Mesendoderm (in vitro differentiated cells): ENCODE measurements at regions not wholly inside any gene's neighbourhood (a gene's known extent, or its start where the extent isn't known, plus 50 kb on each side); places are given as distances from the start of the nearest gene placed in this dataset.
A peak's percentile ranks its signal among the peaks of the same experiment; 100 is the strongest.

ENCODE experiments used
- DNase-seq: peaks from one replicate; pipeline ENCODE4 v3.0.0; 2013
- H2AK5ac ChIP-seq: 2 replicates; pipeline ENCODE4 v1.6.1; 2013; ENCODE audit warnings: low read length, inconsistent platforms
- H2BK120ac ChIP-seq: 2 replicates; pipeline ENCODE4 v1.6.1; 2013; ENCODE audit warnings: low read depth, mild to moderate bottlenecking, low read length, moderate library complexity, mixed read lengths
- H2BK15ac ChIP-seq: replicated peaks from 2 replicates; pipeline ENCODE4 v1.6.1; 2013; ENCODE audit warnings: low read depth, mild to moderate bottlenecking, moderate library complexity
- H2BK5ac ChIP-seq: 2 replicates; pipeline ENCODE4 v1.6.1; 2013; ENCODE audit warnings: low read length, inconsistent platforms
- H3K18ac ChIP-seq: 2 replicates; pipeline ENCODE4 v1.6.1; 2013; ENCODE audit warnings: mild to moderate bottlenecking, low read length, mixed read lengths
- H3K23ac ChIP-seq: one replicate; pipeline ENCODE4 v1.6.1; 2013; ENCODE audit warnings: low read length
- H3K27ac ChIP-seq: 2 replicates; pipeline ENCODE4 v1.5.1; 2013; ENCODE audit warnings: low read depth, mild to moderate bottlenecking, inconsistent platforms, low read length, moderate library complexity
- H3K27me3 ChIP-seq: 2 replicates; pipeline ENCODE4 v1.6.1; 2013; ENCODE audit warnings: low read length, control low read depth, mild to moderate bottlenecking, inconsistent platforms; ENCODE audit not compliant: insufficient read depth, poor library complexity
- H3K36me3 ChIP-seq: 2 replicates; pipeline ENCODE4 v1.6.1; 2013; ENCODE audit warnings: low read length, inconsistent platforms; ENCODE audit not compliant: control insufficient read depth, insufficient read depth
- H3K4ac ChIP-seq: one replicate; pipeline ENCODE4 v1.6.1; 2013; ENCODE audit warnings: low read depth, mild to moderate bottlenecking, low read length, moderate library complexity
- H3K4me1 ChIP-seq: 2 replicates; pipeline ENCODE4 v1.6.1; 2013; ENCODE audit warnings: low read depth, low read length, inconsistent platforms; ENCODE audit not compliant: control insufficient read depth
- H3K4me2 ChIP-seq: 2 replicates; pipeline ENCODE4 v1.6.1; 2013; ENCODE audit warnings: low read length
- H3K4me3 ChIP-seq: 2 replicates; pipeline ENCODE4 v1.5.1; 2013; ENCODE audit warnings: mild to moderate bottlenecking, low read length
- H3K56ac ChIP-seq: one replicate; pipeline ENCODE4 v1.6.1; 2013; ENCODE audit warnings: low read length
- H3K79me1 ChIP-seq: 2 replicates; pipeline ENCODE4 v1.6.1; 2013; ENCODE audit warnings: low read length, inconsistent platforms
- H3K79me2 ChIP-seq: 2 replicates; pipeline ENCODE4 v1.6.1; 2013; ENCODE audit warnings: mild to moderate bottlenecking, low read length; ENCODE audit not compliant: control insufficient read depth, insufficient read depth
- H3K9ac ChIP-seq: 2 replicates; pipeline ENCODE4 v1.6.1; 2013; ENCODE audit warnings: low read length, inconsistent platforms
- H4K5ac ChIP-seq: one replicate; pipeline ENCODE4 v1.6.1; 2013; ENCODE audit warnings: low read length
- H4K8ac ChIP-seq: one replicate; pipeline ENCODE4 v1.6.1; 2013; ENCODE audit warnings: low read depth, mild to moderate bottlenecking, control low read depth, low read length, moderate library complexity
- WGBS: extraction: QIAGEN DNeasy Blood & Tissue Kit; methylation state at CpG from one replicate; pipeline ENCODE4 v1.1.7; 2013; ENCODE audit warnings: low lambda C conversion rate, missing lambda C conversion rate; ENCODE audit not compliant: insufficient coverage; ENCODE audit errors: extremely low coverage; 5-methylcytosine and 5-hydroxymethylcytosine counted together

DNA sequence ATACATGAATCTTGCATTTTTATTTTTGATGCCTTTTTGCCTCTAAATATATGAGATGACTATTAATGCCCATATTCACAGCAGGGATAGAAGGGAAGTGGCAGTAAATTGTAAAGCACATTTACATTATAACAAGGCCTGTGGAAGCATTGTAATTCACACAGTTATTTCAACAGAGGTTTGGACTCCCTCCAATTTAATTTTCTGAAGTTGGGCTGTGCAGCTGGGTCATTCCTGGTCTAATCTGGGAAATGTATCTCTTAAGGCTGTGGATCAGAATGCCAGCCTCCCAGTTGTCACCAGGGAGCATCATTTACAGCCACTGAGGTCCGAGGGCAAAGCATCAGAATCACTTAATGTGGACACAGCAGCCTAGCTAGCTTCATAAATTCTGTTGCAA is 434.5 kb downstream of the MFSD1 start:
- no CpG with 5 or more reads among the region's 1 CpG for WGBS
- Histone ChIP-seq H3K79me1 (no peaks in the 10 kb centered on the region), H4K5ac (no peak overlapping the region), H3K4ac (no peak overlapping the region), H3K4me1 (no peaks in the 10 kb centered on the region), H3K4me2 (no peak overlapping the region), H2AK5ac (no peak overlapping the region), H3K27me3 (no peaks in the 10 kb centered on the region), H3K36me3 (no peaks in the 10 kb centered on the region), H4K8ac (no peak overlapping the region), H3K27ac (no peak overlapping the region), H2BK15ac (no peak overlapping the region), H2BK5ac (no peak overlapping the region), H3K9ac (no peak overlapping the region), H3K4me3 (no peak overlapping the region), H3K18ac (no peak overlapping the region), H2BK120ac (no peak overlapping the region), H3K79me2 (no peaks in the 10 kb centered on the region), H3K56ac (no peak overlapping the region), H3K23ac (no peak overlapping the region)
- DNase-seq, result no peak

DNA sequence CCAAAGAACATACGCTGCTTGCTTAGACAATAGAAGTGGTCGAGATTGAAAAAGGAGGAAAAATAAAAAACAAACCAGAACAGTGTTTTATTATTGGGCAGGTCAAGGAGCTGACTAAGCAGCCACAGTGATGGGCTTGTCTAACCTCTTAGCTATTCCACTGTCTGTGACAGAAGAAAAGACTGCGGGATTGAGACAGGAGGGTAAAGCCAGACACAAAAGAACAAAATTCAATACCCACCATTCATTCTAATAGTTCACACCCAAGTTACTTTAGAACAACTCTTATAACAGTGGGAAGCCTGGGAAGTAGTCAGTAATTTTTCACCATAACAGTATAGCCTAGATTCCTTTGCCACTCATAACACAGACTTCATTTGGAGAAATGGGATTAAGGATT is 435.4 kb downstream of the MFSD1 start:
- no peak overlapping the region for H3K4me2 ChIP-seq
- no peak overlapping the region for H3K23ac ChIP-seq
- no peak overlapping the region for H2AK5ac ChIP-seq
- H4K5ac ChIP-seq, result no peak overlapping the region
- H3K4ac ChIP-seq, result no peak overlapping the region
- no peak overlapping the region for H2BK5ac ChIP-seq
- no peak overlapping the region for H3K27ac ChIP-seq
- no peaks in the 10 kb centered on the region for H3K27me3 ChIP-seq
- H3K79me2 ChIP-seq, result no peaks in the 10 kb centered on the region
- H2BK120ac ChIP-seq, result no peak overlapping the region
- H3K4me3 ChIP-seq, result no peak overlapping the region
- H3K56ac ChIP-seq, result no peak overlapping the region
- H4K8ac ChIP-seq, result no peak overlapping the region
- H3K4me1 ChIP-seq, result no peaks in the 10 kb centered on the region
- H3K36me3 ChIP-seq, result no peaks in the 10 kb centered on the region
- H3K79me1 ChIP-seq, result no peaks in the 10 kb centered on the region
- H2BK15ac ChIP-seq, result no peak overlapping the region
- H3K9ac ChIP-seq, result no peak overlapping the region
- no peak overlapping the region for H3K18ac ChIP-seq
- WGBS, result no CpG with 5 or more reads among the region's 3 CpGs
- no peak for DNase-seq

DNA sequence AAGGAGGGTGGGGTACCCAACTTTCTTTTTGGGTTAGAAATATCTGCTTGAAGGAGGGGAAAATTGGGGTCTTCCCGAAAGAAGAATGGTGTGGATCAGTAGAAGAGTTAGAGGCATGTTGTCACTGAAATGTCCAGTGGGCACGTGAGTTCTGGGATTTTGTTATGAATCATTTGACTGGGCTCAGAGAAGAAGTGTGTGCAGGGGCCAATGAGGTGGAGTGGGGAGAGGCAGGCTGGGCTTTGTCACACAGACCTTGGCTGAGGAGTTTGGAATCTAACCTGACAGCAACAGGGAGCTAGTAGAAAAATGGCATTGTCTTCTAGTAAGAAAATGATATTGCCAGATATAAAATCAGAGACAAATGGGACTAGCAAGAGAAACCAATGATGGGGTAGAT is 436.8 kb downstream of the MFSD1 start:
- Histone ChIP-seq H3K79me2 (no peaks in the 10 kb centered on the region), H3K4me2 (no peak overlapping the region), H3K4ac (no peak overlapping the region), H3K56ac (no peak overlapping the region), H3K9ac (no peak overlapping the region), H2BK120ac (no peak overlapping the region), H3K4me3 (no peak overlapping the region), H3K36me3 (no peaks in the 10 kb centered on the region), H4K5ac (no peak overlapping the region), H3K18ac (no peak overlapping the region), H3K79me1 (no peaks in the 10 kb centered on the region), H3K23ac (no peak overlapping the region), H3K27ac (no peak overlapping the region), H3K27me3 (no peaks in the 10 kb centered on the region), H2BK15ac (no peak overlapping the region), H2AK5ac (no peak overlapping the region), H3K4me1 (no peaks in the 10 kb centered on the region), H2BK5ac (no peak overlapping the region), H4K8ac (no peak overlapping the region)
- DNase-seq, result no peak
- no CpG with 5 or more reads among the region's 2 CpGs for WGBS

DNA sequence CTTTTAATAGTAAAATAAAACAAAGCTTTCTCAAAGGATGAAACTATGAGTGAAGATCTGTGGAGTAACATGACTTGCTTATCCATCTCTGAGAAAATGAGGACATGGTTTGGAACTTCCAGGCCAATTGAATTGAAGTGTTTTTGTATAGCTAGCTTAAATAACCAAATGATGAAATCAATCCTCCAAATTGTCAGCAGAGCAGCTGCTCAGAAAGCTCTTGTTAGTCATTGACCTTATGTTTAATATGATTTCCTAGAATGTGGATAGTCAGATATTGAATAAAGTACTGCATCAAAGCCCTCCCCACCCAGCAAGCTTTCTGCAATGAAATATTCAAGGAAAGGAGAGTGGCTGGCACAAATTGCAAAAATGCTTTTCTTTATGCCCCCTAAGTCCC is 437.2 kb downstream of the MFSD1 start:
- Histone ChIP-seq H3K79me1 (no peaks in the 10 kb centered on the region), H3K27me3 (no peaks in the 10 kb centered on the region), H4K8ac (no peak overlapping the region), H3K27ac (no peak overlapping the region), H3K4me2 (no peak overlapping the region), H2AK5ac (no peak overlapping the region), H3K79me2 (no peaks in the 10 kb centered on the region), H3K36me3 (no peaks in the 10 kb centered on the region), H3K4ac (no peak overlapping the region), H2BK120ac (no peak overlapping the region), H3K4me3 (no peak overlapping the region), H3K9ac (no peak overlapping the region), H3K23ac (no peak overlapping the region), H3K4me1 (no peaks in the 10 kb centered on the region), H3K56ac (no peak overlapping the region), H2BK5ac (no peak overlapping the region), H2BK15ac (no peak overlapping the region), H3K18ac (no peak overlapping the region), H4K5ac (no peak overlapping the region)
- no peak for DNase-seq

DNA sequence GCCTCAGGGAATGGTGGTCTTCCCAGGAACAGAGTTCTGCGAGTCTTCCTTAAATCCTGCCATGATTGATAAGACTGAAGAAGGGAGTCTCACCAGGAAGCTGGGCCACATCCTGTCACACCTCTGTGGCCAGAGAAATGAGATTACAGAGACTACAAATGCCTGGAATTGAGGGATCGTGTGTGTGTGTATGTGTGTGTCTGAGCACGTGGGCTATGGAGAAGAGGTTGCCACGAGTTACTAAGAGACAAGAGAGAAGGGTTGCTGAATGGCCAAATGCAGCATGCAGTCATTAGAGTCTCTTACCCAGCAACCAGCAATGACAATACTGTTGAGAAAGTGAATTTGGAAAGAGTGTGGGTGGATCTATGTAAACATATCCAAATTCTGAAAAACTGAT is 443.1 kb downstream of the MFSD1 start:
- H3K56ac ChIP-seq, result no peak overlapping the region
- peak; percentile 66 for DNase-seq
- no peak overlapping the region for H2AK5ac ChIP-seq
- H3K4ac ChIP-seq, result no peak overlapping the region
- no peak overlapping the region for H4K8ac ChIP-seq
- no peak overlapping the region for H3K9ac ChIP-seq
- H4K5ac ChIP-seq, result no peak overlapping the region
- no peak overlapping the region for H3K4me3 ChIP-seq
- peaks cover 2% of the 10 kb centered on the region for H3K4me1 ChIP-seq
- H3K27ac ChIP-seq, result no peak overlapping the region
- no peak overlapping the region for H3K18ac ChIP-seq
- H3K79me2 ChIP-seq, result no peaks in the 10 kb centered on the region
- no peak overlapping the region for H2BK120ac ChIP-seq
- H2BK15ac ChIP-seq, result no peak overlapping the region
- no peak overlapping the region for H3K23ac ChIP-seq
- no CpG with 5 or more reads among the region's 4 CpGs for WGBS
- H2BK5ac ChIP-seq, result no peak overlapping the region
- no peaks in the 10 kb centered on the region for H3K27me3 ChIP-seq
- no peaks in the 10 kb centered on the region for H3K36me3 ChIP-seq
- H3K79me1 ChIP-seq, result no peaks in the 10 kb centered on the region
- H3K4me2 ChIP-seq, result no peak overlapping the region

DNA sequence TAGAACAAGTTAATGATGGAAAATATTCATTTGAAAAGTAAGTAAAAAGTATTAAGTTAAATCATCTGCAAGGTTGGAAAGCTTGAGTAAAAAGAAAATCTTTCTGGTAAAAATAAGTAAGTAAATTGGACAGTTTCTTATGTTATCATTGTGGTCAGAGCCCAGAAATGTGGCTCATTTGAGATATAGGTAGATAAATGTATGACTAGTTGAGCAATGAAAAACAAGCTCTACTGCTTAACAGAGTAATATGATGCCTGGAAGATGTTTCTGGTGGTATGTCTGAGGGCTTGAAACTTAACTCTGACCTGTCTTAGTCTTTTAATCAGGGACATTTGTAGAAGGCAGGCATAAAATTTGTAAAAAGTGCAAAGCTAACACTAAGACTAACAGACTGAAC is 444.0 kb downstream of the MFSD1 start:
- Histone ChIP-seq H3K27ac (no peak overlapping the region), H3K18ac (no peak overlapping the region)
- no peak for DNase-seq

More for the DNA sequence above, 444.0 kb downstream of the MFSD1 start:
- no peaks in the 10 kb centered on the region for H3K79me2 ChIP-seq
- no peak overlapping the region for H2BK120ac ChIP-seq
- H3K4me1 ChIP-seq, result peaks cover 2% of the 10 kb centered on the region
- no peak overlapping the region for H2BK15ac ChIP-seq
- H3K36me3 ChIP-seq, result no peaks in the 10 kb centered on the region
- H3K23ac ChIP-seq, result no peak overlapping the region
- H3K4me3 ChIP-seq, result no peak overlapping the region
- no peak overlapping the region for H2AK5ac ChIP-seq
- no peak overlapping the region for H3K4me2 ChIP-seq
- no peak overlapping the region for H4K5ac ChIP-seq
- no peak overlapping the region for H3K9ac ChIP-seq
- no peak overlapping the region for H3K4ac ChIP-seq
- no peaks in the 10 kb centered on the region for H3K79me1 ChIP-seq
- no peak overlapping the region for H4K8ac ChIP-seq
- no peaks in the 10 kb centered on the region for H3K27me3 ChIP-seq
- no peak overlapping the region for H2BK5ac ChIP-seq
- H3K56ac ChIP-seq, result no peak overlapping the region
